NCI-H2227 (cell line): ENCODE measurements at regions not wholly inside any gene's neighbourhood (a gene's known extent, or its start where the extent isn't known, plus 50 kb on each side); places are given as distances from the start of the nearest gene placed in this dataset.

Experiments used
- DNase-seq: peaks from one replicate; lab custom pipeline; 2025; ENCODE audit not compliant: unreplicated experiment; lab: John Stamatoyannopoulos, UW

- no peak for DNase-seq
Observed at GRCh38 chr4:126269106-126269505, 954.4 kb downstream of the FAT4 start.

- DNase-seq = no peak
Observed at GRCh38 chr4:126271292-126271691, 956.5 kb downstream of the FAT4 start.

- no peak for DNase-seq
Observed at GRCh38 chr4:126273746-126274145, 959.0 kb downstream of the FAT4 start.

GRCh38 chr4:126291886-126292285, 977.1 kb downstream of the FAT4 start:
- no peak for DNase-seq

GRCh38 chr4:126298271-126298670, 983.5 kb downstream of the FAT4 start:
- no peak for DNase-seq

GRCh38 chr4:126306152-126306869, 991.6 kb downstream of the FAT4 start:
- no peak for DNase-seq

- no peak for DNase-seq
Observed at GRCh38 chr4:126318376-126318775, 1003.6 kb downstream of the FAT4 start.

- DNase-seq = no peak
Observed at GRCh38 chr4:126328914-126329313, 1014.2 kb downstream of the FAT4 start.

- DNase-seq = no peak
Observed at GRCh38 chr4:126338548-126338947, 1023.8 kb downstream of the FAT4 start.

- no peak for DNase-seq
Observed at GRCh38 chr4:126341927-126342326, 1027.2 kb downstream of the FAT4 start.

GRCh38 chr4:126344472-126344871, 1029.7 kb downstream of the FAT4 start:
- DNase-seq = no peak

GRCh38 chr4:126346654-126347053, 1031.9 kb downstream of the FAT4 start:
- no peak for DNase-seq

- no peak for DNase-seq
Observed at GRCh38 chr4:126354784-126355183, 1040.0 kb downstream of the FAT4 start.

GRCh38 chr4:126358041-126358440, 1043.3 kb downstream of the FAT4 start:
- no peak for DNase-seq

GRCh38 chr4:126361287-126361686, 1046.5 kb downstream of the FAT4 start:
- DNase-seq = no peak

- DNase-seq = no peak
Observed at GRCh38 chr4:126364311-126364911, 1049.7 kb downstream of the FAT4 start.

GRCh38 chr4:126369076-126369475, 1054.3 kb downstream of the FAT4 start:
- DNase-seq = no peak

- DNase-seq = no peak
Observed at GRCh38 chr4:126372634-126373033, 1057.9 kb downstream of the FAT4 start.

GRCh38 chr4:126375462-126376054, 1060.8 kb downstream of the FAT4 start:
- DNase-seq = no peak

GRCh38 chr4:126385954-126386353, 1071.2 kb downstream of the FAT4 start:
- DNase-seq = no peak

- DNase-seq = no peak
Observed at GRCh38 chr4:126386512-126386911, 1071.8 kb downstream of the FAT4 start.

GRCh38 chr4:126395664-126396063, 1080.9 kb downstream of the FAT4 start:
- DNase-seq = no peak
